Omental fat pad (tissue), 3 donors: ENCODE measurements at regions not wholly inside any gene's neighbourhood (a gene's known extent, or its start where the extent isn't known, plus 50 kb on each side); places are given as distances from the start of the nearest gene placed in this dataset.

ENCODE experiments used
- ATAC-seq: fragments of 150-250 bp; one replicate; pipeline ENCODE4 v1.9.1; 2016; ENCODE audit warnings: mild to moderate bottlenecking, moderate library complexity; ENCODE audit not compliant: low FRiP score
- DNase-seq: peaks from one replicate; pipeline ENCODE4 v3.0.0-alpha.2; 2019; ENCODE audit warnings: low spot score
- TF ChIP-seq, protein P1 (sequence below), 3 donors: fragments of 450-650 bp; IDR thresholded peaks; one replicate each; pipeline ENCODE4 v1.5.1; 2016 to 2017; ENCODE audit warnings: antibody characterized with exemption in 3 of 3, mild to moderate bottlenecking in 3 of 3, moderate library complexity in 2 of 3

DNA sequence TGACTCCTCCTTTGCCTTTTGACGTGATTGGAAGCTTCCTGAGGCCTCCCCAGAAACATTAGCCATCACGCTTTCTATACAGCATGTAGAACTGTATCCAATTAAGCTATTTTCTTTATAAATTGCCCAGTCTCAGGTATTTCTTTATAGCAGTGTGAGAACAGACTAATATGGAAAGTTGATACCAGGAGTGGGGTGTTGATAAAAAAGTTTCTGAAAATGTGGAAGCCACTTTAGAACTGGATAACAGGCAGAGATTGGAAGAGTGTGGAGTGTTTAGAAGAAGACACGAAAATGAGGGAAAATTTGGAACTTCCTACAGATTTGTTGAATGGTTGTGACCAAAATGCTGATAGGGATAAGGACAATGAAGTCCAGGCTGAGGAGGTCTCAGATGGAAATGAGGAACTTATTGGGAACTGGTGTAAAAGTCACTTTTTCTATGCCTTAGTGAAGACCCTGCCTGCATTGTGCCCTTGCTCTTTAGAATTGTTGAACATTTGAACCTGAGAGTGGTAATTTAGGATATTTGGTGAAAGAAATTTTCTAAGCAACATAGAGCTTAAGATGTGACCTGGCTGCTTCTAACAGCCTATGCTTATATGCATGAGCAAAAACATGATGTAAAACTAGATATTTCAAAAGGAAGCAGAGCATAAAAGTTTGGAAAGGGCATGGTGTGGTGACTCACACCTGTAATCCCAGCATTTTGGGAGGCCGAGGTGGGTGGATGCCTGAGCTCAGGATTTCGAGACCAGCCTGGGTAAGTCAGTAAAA is 969.7 kb downstream of the DSC3 start:
- no peak for DNase-seq
- no peak for ATAC-seq
- TF ChIP-seq, protein P1, sequence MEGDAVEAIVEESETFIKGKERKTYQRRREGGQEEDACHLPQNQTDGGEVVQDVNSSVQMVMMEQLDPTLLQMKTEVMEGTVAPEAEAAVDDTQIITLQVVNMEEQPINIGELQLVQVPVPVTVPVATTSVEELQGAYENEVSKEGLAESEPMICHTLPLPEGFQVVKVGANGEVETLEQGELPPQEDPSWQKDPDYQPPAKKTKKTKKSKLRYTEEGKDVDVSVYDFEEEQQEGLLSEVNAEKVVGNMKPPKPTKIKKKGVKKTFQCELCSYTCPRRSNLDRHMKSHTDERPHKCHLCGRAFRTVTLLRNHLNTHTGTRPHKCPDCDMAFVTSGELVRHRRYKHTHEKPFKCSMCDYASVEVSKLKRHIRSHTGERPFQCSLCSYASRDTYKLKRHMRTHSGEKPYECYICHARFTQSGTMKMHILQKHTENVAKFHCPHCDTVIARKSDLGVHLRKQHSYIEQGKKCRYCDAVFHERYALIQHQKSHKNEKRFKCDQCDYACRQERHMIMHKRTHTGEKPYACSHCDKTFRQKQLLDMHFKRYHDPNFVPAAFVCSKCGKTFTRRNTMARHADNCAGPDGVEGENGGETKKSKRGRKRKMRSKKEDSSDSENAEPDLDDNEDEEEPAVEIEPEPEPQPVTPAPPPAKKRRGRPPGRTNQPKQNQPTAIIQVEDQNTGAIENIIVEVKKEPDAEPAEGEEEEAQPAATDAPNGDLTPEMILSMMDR (IDR thresholded peaks at IDR 0.05), result no peak

DNA sequence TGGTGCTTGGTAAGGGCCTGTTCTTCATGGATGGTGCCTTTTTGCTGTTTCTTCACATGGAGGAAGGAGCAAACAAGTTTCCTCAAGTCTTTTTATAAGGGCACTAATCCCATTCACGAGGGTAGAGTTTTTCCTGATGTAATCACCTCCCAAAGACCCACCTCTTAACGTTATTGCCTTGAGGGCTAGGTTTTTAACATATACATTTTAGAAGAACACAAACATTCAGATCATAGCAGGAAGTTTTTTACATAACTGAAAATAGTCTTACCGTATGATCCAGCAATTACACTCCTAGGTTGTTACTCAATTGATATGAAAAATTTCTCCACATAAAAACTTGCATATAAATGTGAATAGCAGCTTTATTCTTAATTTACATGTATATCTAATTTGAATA is 976.3 kb downstream of the DSC3 start:
- no peak for DNase-seq
- ATAC-seq, result no peak
- TF ChIP-seq, protein P1 (IDR thresholded peaks at IDR 0.05), result no peak

DNA sequence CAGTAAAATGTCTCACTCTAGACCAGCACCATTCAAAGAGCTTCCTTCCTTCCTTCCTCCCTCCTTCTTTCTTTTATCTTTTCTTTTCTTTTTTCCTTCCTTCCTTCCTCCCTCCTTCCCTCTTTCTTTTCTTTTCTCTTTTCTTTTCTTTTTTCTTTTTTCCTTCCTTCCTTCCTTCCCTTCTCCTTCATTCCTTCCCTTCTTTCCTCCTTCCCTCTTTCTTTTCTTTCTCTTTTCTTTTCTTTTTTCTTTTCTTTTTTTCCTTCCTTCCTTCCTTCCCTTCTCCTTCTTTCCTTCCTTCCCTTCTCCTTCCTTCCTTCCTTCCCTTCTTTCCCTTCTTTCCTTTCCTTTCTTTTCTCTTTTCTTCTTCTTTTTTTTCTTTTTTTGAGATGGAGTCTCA is 985.1 kb downstream of the DSC3 start:
- TF ChIP-seq, protein P1 (IDR thresholded peaks at IDR 0.05), result no peak
- ATAC-seq (no peak), DNase-seq (no peak)

DNA sequence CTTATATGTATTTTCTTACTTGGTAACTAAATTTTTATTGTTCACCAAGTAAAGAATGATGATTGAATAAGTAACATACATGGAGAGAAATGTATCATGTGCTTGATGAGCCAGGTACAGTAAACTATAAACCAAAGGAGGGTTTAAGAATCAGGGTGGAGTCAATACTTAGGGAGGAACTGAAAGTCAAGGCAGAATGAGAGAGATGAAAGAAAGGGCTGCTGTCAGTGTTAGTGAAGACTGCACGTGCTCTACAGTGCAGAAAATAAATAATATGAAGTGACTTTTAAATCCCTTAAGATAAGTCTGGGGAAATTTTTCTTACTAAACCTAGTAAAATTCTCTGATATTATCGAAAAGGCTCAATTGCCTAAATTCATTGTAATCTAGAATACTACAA is 986.0 kb downstream of the DSC3 start:
- ATAC-seq (no peak), DNase-seq (no peak)
- TF ChIP-seq, protein P1 (IDR thresholded peaks at IDR 0.05), result no peak

DNA sequence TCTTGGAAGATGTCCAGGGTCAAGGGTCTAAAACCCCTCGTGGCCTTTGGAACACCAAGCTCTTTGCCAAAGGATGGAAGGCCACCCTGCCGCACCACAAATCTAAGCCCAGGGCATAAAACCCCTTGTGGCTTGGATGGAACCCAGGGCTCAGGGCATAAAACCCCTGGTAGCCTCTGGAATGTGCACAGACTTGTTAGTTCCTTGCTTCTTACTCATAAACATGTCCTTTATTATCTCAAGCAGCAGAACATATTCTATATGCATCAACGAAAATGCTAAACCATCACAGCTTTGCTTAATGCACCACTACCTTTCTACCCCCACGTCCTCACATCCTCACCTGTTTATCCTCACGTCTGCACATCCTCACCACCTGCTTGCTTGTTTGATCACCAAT is 998.0 kb downstream of the DSC3 start:
- DNase-seq (no peak), ATAC-seq (no peak)
- TF ChIP-seq, protein P1 (IDR thresholded peaks at IDR 0.05), result no peak

DNA sequence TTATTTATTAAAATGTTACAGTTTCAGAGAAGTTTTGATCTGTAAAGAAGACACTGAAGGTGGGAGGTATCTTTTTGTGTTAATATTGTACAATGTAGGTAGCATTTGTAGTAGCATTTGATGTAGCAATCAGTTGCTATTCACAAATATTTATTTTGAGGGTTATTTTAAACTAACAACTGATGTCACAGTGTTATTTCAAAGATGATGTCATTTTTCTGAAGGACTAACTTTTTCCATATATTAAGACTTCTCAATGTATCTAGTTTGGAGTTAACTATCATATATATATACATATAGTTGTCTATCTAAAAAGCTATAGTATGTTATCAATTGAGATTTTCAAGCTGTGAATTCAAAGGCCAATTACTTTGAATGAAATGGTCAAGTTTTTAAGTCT is 1003.3 kb downstream of the DSC3 start:
- no peak for ATAC-seq
- DNase-seq, result no peak
- TF ChIP-seq, protein P1 (IDR thresholded peaks at IDR 0.05), result no peak

DNA sequence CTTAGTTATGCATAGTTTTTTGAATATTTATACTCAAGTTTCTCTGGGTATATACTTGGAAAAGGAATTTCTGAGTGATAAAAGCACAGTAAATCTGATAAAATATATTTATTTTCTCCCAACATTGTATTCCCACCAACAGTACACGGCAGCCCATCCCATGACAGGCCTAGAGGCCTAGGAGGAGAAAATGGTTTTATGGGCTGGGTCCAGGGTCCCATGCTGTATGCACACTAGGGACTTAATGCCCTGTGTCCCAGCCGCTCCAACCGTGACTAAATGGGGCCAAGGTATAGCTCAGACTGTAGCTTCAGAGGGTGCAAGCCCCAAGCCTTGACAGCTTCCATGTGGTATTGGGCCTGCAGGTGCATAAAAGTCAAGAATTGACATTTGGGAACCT is 1007.7 kb downstream of the DSC3 start:
- no peak for ATAC-seq
- no peak for DNase-seq
- TF ChIP-seq, protein P1 (IDR thresholded peaks at IDR 0.05), result no peak
